Mesothelial cell of epicardium (in vitro differentiated cells): ENCODE measurements at regions not wholly inside any gene's neighbourhood (a gene's known extent, or its start where the extent isn't known, plus 50 kb on each side); places are given as distances from the start of the nearest gene placed in this dataset.

ENCODE experiments used
- DNase-seq, 2 experiments: peaks; one replicate each; pipeline ENCODE4 v3.0.0; 2021; ENCODE audit warnings: low spot score in 2 of 2; ENCODE audit not compliant: unreplicated experiment in 2 of 2
- H3K27ac Mint-ChIP-seq: 2 replicates; pipeline ENCODE4 v1.8.0; 2021; ENCODE audit warnings: mixed read lengths
- H3K27me3 Mint-ChIP-seq: 2 replicates; pipeline ENCODE4 v1.8.0; 2021; ENCODE audit warnings: low read depth, mixed read lengths
- H3K36me3 Mint-ChIP-seq: 2 replicates; pipeline ENCODE4 v1.8.0; 2021; ENCODE audit warnings: mixed read lengths
- H3K4me1 Mint-ChIP-seq: 2 replicates; pipeline ENCODE4 v1.8.0; 2021; ENCODE audit warnings: mixed read lengths
- H3K4me3 Mint-ChIP-seq: 2 replicates; pipeline ENCODE4 v1.8.0; 2021; ENCODE audit warnings: mild to moderate bottlenecking, moderate library complexity, mixed read lengths
- H3K9me3 Mint-ChIP-seq: 2 replicates; pipeline ENCODE4 v1.8.0; 2021; ENCODE audit warnings: mixed read lengths
- CTCF ChIP-seq: fragments of 200-600 bp; sonication (generic); IDR thresholded peaks from one replicate; pipeline ENCODE4 v1.5.0; 2021; ENCODE audit warnings: antibody characterized with exemption; ENCODE audit not compliant: unreplicated experiment

GRCh38 chr5:175285261-175285660, 158.7 kb downstream of the DRD1 start:
- no peak overlapping the region for H3K4me3 Mint-ChIP-seq
- H3K36me3 Mint-ChIP-seq, result no peaks in the 10 kb centered on the region
- H3K27ac Mint-ChIP-seq, result no peak overlapping the region
- peaks cover 13% of the 10 kb centered on the region for H3K9me3 Mint-ChIP-seq
- peaks cover 1% of the 10 kb centered on the region for H3K27me3 Mint-ChIP-seq
- peaks cover 16% of the 10 kb centered on the region for H3K4me1 Mint-ChIP-seq
- DNase-seq, result no peak
- no peak for TF ChIP-seq CTCF

GRCh38 chr5:175284806-175285205, 159.2 kb downstream of the DRD1 start:
- Mint-ChIP-seq H3K4me1 (peaks cover 16% of the 10 kb centered on the region), H3K4me3 (no peak overlapping the region)

GRCh38 chr5:175282611-175283225, 161.3 kb downstream of the DRD1 start:
- no peaks in the 10 kb centered on the region for H3K36me3 Mint-ChIP-seq
- no peak for TF ChIP-seq CTCF
- peaks cover 13% of the 10 kb centered on the region for H3K4me1 Mint-ChIP-seq
- H3K4me3 Mint-ChIP-seq, result no peak overlapping the region
- H3K27ac Mint-ChIP-seq, result no peak overlapping the region
- H3K9me3 Mint-ChIP-seq, result peaks cover 8% of the 10 kb centered on the region
- no peak for DNase-seq
- peaks cover 5% of the 10 kb centered on the region for H3K27me3 Mint-ChIP-seq

More at GRCh38 chr5:175284806-175285205, 159.2 kb downstream of the DRD1 start:
- Mint-ChIP-seq H3K27me3 (peaks cover 1% of the 10 kb centered on the region), H3K9me3 (peaks cover 13% of the 10 kb centered on the region), H3K36me3 (no peaks in the 10 kb centered on the region), H3K27ac (no peak overlapping the region)
- TF ChIP-seq CTCF, result no peak
- DNase-seq, result no peak

- H3K36me3 Mint-ChIP-seq, result no peaks in the 10 kb centered on the region
These were observed 162.3 kb downstream of the DRD1 start for GRCh38 chr5:175281714-175282113.

GRCh38 chr5:175281257-175281656, 162.7 kb downstream of the DRD1 start:
- no peaks in the 10 kb centered on the region for H3K36me3 Mint-ChIP-seq
- H3K4me3 Mint-ChIP-seq, result no peak overlapping the region
- DNase-seq, result no peak
- no peak overlapping the region for H3K27ac Mint-ChIP-seq
- no peak for TF ChIP-seq CTCF
- H3K27me3 Mint-ChIP-seq, result peaks cover 11% of the 10 kb centered on the region
- no peaks in the 10 kb centered on the region for H3K9me3 Mint-ChIP-seq
- H3K4me1 Mint-ChIP-seq, result peaks cover 13% of the 10 kb centered on the region

More at GRCh38 chr5:175281714-175282113, 162.3 kb downstream of the DRD1 start:
- DNase-seq, result no peak
- H3K4me3 Mint-ChIP-seq, result no peak overlapping the region
- no peak overlapping the region for H3K27ac Mint-ChIP-seq
- H3K27me3 Mint-ChIP-seq, result peaks cover 7% of the 10 kb centered on the region
- no peak for TF ChIP-seq CTCF
- H3K9me3 Mint-ChIP-seq, result peaks cover 2% of the 10 kb centered on the region
- peaks cover 13% of the 10 kb centered on the region for H3K4me1 Mint-ChIP-seq
